GM20000 (cell line): ENCODE measurements at regions not wholly inside any gene's neighbourhood (a gene's known extent, or its start where the extent isn't known, plus 50 kb on each side); places are given as distances from the start of the nearest gene placed in this dataset.
A peak's percentile ranks its signal among the peaks of the same experiment; 100 is the strongest.

ENCODE experiments used
- DNase-seq: peaks from one replicate; pipeline ENCODE4 v3.0.0; 2012; ENCODE audit warnings: low spot score
- TF ChIP-seq, protein P1 (sequence below): IDR thresholded peaks from 2 replicates; pipeline ENCODE4 v1.5.1; 2012; ENCODE audit warnings: mild to moderate bottlenecking, control low read depth; ENCODE audit errors: extremely low read depth, missing control alignments

DNA sequence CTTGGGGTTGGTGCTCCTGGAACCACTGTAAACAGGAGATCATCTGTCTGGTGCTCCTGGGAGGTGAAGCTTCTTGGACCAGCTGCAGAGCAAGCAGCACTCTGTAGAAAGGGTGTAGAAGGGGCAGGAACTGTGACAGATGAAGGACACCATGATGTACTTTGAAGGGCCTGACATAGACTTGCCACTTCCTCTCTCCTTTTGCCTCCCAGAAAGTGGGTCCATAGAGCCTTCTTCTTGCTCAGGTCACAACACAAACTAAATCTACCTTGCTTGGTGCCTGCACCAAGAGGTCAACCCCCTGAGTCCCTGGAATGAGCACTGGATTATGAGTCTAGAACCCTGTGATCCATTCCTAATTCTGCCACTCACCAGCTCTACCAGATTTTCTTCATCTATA is 176.1 kb upstream of the HES1 start:
- no peak for DNase-seq
- TF ChIP-seq, protein P1, sequence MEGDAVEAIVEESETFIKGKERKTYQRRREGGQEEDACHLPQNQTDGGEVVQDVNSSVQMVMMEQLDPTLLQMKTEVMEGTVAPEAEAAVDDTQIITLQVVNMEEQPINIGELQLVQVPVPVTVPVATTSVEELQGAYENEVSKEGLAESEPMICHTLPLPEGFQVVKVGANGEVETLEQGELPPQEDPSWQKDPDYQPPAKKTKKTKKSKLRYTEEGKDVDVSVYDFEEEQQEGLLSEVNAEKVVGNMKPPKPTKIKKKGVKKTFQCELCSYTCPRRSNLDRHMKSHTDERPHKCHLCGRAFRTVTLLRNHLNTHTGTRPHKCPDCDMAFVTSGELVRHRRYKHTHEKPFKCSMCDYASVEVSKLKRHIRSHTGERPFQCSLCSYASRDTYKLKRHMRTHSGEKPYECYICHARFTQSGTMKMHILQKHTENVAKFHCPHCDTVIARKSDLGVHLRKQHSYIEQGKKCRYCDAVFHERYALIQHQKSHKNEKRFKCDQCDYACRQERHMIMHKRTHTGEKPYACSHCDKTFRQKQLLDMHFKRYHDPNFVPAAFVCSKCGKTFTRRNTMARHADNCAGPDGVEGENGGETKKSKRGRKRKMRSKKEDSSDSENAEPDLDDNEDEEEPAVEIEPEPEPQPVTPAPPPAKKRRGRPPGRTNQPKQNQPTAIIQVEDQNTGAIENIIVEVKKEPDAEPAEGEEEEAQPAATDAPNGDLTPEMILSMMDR = no peak

DNA sequence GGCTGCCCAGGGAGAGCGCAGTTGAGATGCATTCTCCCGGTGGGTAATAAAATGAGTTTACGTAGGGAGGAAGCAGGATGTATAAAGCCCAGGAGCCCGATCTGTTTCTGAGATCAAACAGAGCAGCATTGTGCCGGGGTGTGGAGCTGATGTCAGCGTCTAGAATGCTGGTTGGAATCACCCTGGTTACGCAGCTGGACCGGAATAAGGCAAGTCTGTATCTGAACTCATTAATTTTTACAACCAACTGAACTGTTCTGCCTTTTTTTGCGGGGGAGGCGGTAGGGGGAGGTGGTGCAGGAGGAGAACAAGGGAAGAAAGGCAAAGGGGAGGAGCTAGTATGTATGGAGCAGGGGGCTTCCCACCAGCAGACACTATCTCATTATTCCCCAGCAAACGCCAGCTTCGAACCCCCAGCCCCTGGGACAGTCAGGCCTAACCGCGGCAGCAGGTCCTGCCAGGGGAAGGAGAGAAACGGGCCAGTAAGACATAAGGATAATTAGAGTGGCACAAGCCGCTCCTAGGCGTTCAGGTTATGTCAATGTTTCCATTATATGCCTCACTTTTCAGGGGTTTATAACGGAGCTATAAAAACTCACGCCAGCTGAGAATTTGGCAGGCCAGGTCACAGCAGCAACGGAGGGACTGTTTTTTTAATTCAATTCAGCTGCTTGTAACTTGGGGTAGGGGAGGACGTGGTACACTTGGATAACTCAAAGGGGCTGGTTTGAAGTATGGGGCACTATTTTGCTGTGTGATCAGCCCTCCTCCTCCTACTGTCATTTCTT is 175.3 kb upstream of the HES1 start:
- DNase-seq = no peak
- TF ChIP-seq, protein P1 = no peak

DNA sequence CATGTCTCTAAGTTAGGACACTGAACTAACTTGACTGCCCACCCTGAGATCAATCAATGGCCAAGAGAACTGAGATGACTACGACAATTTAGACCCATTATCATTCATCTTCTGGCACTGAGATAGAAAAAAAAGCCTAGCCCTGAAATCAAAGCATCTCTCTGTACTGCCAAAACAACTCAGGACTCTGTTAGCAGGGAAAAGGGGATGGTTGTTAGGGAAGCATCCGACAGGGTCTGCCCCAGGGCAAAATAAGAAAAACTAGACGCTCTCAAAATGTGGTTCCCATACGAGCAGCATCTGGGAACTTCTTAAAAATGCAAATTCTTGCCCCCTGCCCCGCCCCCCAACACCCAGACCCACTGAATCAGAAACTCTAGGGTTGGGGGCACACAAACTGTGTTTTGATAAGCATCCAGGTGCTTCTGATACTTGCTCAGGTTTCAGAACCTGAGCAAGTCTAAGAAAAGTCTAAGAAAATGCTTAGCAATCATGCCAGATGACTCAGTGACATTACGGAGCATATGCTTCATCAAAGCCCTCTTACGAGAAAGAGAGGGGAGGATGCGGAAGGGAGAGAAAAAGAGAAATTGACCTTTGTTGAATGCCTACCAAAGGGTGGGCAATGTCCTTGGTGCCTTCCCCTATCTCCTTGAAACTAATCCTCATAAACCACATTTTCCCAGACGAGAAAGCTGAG is 172.8 kb upstream of the HES1 start:
- DNase-seq = no peak
- TF ChIP-seq, protein P1 = no peak

DNA sequence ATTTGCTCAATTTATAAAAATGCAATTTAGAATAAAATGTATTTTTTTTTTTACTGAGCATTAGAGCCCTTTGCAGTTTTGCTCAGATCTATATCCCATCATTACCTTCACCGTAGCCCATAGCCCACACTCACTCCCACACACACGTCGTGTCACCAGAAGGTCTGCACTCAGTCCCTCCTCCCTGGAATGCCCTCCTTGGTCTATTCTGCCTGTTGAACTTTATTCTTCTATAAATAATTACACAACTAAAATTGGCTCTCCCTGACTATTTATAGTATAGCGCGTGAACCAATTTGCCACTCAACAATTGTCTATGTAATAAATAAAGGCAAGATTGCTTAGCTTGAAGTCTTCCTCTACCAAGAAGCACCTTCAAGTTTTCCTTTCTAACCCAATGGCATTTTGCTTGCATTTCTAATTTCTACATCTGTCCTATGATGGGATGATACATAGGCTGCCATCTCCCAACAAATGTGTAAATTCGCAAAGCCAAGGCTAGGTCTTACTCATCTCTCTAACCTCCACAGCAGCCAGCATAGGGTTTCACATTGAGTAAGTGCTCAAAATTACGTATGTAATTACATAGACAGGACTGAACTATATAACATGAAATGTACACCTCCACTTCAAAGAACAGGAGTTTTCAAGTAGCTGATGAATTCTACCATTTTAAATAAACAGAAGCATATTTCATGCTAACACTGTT is 172.0 kb upstream of the HES1 start:
- TF ChIP-seq, protein P1 = no peak
- DNase-seq = peak; percentile 57

DNA sequence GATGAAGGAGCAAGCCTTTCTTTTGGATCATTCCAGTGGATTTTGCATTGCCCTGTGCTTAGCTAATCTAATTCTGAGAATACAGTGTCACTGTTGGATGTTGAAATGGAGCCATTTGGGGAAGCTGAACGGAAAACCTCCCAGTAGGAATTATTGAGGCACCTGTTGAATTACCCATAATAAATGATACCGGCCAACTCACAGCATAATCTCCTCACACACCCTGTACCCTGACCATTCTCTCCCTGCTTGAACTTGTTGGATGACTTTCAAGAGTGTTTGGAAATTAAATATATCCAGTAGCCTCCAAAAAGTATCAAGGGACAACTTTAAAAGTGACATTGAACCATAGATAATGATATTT is 171.4 kb upstream of the HES1 start:
- TF ChIP-seq, protein P1 = no peak
- DNase-seq = no peak

DNA sequence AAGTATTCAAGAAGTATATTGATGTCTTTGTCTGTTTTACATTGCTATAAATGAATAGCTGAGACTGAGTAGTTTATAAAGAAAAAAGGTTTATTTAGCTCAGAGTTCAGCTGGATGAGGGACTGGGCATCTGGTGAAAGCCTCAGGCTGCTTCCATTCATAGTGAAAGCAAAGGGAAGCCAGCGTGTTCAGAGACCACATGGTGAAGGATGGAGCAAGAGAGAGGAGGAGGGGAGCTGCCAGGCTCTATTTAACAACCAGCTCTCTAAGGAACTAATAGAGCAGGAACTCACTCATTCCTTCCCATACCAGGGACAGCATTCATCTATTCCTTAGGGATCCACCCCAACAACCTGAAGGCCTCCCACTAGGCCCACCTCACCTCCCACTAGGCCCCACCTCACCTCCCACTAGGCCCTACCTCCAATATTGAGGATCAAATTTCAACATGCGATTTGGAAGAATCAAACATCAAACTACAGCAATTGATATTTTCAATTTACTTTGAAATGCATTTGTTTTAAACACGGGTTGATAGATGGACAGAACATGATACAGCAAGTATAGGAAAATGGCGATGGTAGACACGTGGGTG is 167.5 kb upstream of the HES1 start:
- TF ChIP-seq, protein P1 = no peak
- DNase-seq = no peak

DNA sequence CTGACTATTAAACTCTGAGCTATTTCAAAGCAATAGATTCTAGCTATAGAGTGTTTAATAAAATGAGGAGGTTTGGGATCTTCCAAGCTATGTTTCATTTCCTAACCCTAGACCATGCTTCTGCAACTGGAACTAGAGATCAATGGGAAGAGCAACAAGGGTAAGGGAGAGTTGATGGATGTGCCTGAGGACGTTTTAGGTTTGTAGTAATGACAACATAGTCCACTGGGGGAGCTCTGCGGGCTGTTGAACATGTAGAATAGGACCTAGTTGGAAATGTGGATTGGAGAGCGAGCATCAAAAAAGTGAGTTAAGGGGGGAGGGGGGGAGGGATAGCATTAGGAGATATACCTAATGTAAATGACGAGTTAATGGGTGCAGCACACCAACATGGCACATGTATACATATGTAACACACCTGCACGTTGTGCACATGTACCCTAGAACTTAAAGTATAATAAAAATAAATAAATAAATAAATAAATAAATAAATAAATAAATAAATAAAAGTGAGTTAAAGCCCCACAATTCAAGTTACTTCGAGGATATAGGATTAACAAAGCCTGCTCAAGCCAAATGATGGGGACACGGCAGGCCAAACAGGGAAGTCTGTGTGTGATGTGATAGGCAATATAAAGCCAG is 165.7 kb upstream of the HES1 start:
- TF ChIP-seq, protein P1 = peak; percentile 48
- peak; percentile 52 for DNase-seq
